ENCODE measurements at regions not wholly inside any gene's neighbourhood (a gene's known extent, or its start where the extent isn't known, plus 50 kb on each side); places are given as distances from the start of the nearest gene placed in this dataset.

DNA sequence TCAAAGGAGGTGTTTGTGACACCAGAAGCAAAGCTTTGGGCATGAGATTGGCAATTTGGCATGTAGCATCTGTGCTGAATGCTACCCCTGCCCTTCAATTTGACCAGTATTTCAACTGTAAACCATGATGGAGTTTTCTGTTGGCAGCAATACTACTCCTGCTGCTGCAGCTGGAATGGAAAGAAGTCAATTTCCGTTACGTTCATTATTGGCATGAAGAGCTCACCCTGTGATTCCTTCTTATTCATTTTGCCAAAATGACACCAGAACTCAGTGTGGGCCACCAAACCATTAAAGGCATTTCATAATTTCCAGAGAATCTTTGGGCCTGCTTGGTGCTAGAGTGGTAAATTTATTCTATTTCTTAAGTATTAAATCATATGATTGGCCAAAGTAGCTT is 433.1 kb upstream of the DMAC1 start:
- no peak for DNase-seq (ENCODE audit: extremely low read depth, low read depth)
- H3K4me3 ChIP-seq (replicated peaks; ENCODE audit: low read depth, low read length): no peak overlapping the region
- TF ChIP-seq, protein P1, sequence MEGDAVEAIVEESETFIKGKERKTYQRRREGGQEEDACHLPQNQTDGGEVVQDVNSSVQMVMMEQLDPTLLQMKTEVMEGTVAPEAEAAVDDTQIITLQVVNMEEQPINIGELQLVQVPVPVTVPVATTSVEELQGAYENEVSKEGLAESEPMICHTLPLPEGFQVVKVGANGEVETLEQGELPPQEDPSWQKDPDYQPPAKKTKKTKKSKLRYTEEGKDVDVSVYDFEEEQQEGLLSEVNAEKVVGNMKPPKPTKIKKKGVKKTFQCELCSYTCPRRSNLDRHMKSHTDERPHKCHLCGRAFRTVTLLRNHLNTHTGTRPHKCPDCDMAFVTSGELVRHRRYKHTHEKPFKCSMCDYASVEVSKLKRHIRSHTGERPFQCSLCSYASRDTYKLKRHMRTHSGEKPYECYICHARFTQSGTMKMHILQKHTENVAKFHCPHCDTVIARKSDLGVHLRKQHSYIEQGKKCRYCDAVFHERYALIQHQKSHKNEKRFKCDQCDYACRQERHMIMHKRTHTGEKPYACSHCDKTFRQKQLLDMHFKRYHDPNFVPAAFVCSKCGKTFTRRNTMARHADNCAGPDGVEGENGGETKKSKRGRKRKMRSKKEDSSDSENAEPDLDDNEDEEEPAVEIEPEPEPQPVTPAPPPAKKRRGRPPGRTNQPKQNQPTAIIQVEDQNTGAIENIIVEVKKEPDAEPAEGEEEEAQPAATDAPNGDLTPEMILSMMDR (IDR thresholded peaks at IDR 0.05; ENCODE audit: low read depth, low read length, missing control alignments): no peak

DNA sequence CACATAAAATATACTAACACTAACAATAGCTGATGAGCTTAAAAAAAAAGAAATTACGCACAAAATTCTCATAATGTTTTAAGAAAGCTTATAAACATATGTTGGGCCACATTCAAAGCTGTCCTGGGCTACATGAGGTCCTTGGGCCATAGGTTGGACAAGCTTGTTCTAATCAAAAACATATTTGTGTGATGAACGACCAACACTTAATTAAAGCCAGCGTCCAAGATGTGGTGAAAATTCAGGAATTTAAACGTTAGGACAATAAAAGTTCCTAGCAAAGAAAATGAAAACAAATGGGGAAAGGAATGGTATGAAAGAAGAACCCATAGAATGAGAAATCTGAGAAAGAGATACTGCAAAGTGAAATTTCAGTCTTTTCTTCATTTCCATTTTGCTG is 429.6 kb upstream of the DMAC1 start:
- TF ChIP-seq, protein P1 (IDR thresholded peaks at IDR 0.05; ENCODE audit: low read depth, low read length, missing control alignments): no peak
- DNase-seq (ENCODE audit: extremely low read depth, low read depth): peak; percentile 41
- no peak overlapping the region for H3K4me3 ChIP-seq (replicated peaks; ENCODE audit: low read depth, low read length)

GRCh38 chr9:8224381-8224801 is 424.8 kb upstream of the DMAC1 start:
- H3K4me3 ChIP-seq (replicated peaks; ENCODE audit: low read depth, low read length): no peak overlapping the region
- peak; percentile 56 for DNase-seq (ENCODE audit: extremely low read depth, low read depth)
- TF ChIP-seq, protein P1 (IDR thresholded peaks at IDR 0.05; ENCODE audit: low read depth, low read length, missing control alignments): no peak

- TF ChIP-seq, protein P1 (IDR thresholded peaks at IDR 0.05; ENCODE audit: low read depth, low read length, missing control alignments): no peak
- H3K4me3 ChIP-seq (replicated peaks; ENCODE audit: low read depth, low read length): no peak overlapping the region
- DNase-seq (ENCODE audit: extremely low read depth, low read depth): no peak
Measured at GRCh38 chr9:8223861-8224260, 424.3 kb upstream of the DMAC1 start.

GRCh38 chr9:8221462-8221861 is 421.9 kb upstream of the DMAC1 start:
- H3K4me3 ChIP-seq (replicated peaks; ENCODE audit: low read depth, low read length): no peak overlapping the region
- DNase-seq (ENCODE audit: extremely low read depth, low read depth): no peak
- TF ChIP-seq, protein P1 (IDR thresholded peaks at IDR 0.05; ENCODE audit: low read depth, low read length, missing control alignments): no peak

GRCh38 chr9:8208465-8208864 is 408.9 kb upstream of the DMAC1 start:
- H3K4me3 ChIP-seq (replicated peaks; ENCODE audit: low read depth, low read length): no peak overlapping the region
- TF ChIP-seq, protein P1 (IDR thresholded peaks at IDR 0.05; ENCODE audit: low read depth, low read length, missing control alignments): no peak
- DNase-seq (ENCODE audit: extremely low read depth, low read depth): no peak

- DNase-seq (ENCODE audit: extremely low read depth, low read depth): no peak
- TF ChIP-seq, protein P1 (IDR thresholded peaks at IDR 0.05; ENCODE audit: low read depth, low read length, missing control alignments): no peak
- H3K4me3 ChIP-seq (replicated peaks; ENCODE audit: low read depth, low read length): no peak overlapping the region
Measured at GRCh38 chr9:8207596-8207995, 408.0 kb upstream of the DMAC1 start.

Measured in HFF-Myc (cell line).